Tibial nerve (tissue), 4 donors: ENCODE measurements at regions not wholly inside any gene's neighbourhood (a gene's known extent, or its start where the extent isn't known, plus 50 kb on each side); places are given as distances from the start of the nearest gene placed in this dataset.

ENCODE experiments used
- DNase-seq, 2 donors: peaks; one replicate each; pipeline ENCODE4 v3.0.0-alpha.2; 2019; ENCODE audit warnings: low spot score in 2 of 2
- H3K27ac ChIP-seq, 4 donors: fragments of 200-600 bp; sonication (generic) in 3 of 4; one replicate each; pipeline ENCODE4 v1.5.1; 2017 to 2019; ENCODE audit warnings: mild to moderate bottlenecking in 1 of 4
- H3K27me3 ChIP-seq, 2 donors: fragments of 200-600 bp; sonication (generic) in 1 of 2; one replicate each; pipeline versions ENCODE4 v1.5.1 to v1.6.0; 2017 to 2019
- H3K36me3 ChIP-seq, 3 donors: fragments of 200-600 bp; sonication (generic); one replicate each; pipeline ENCODE4 v1.5.1; 2018 to 2019
- H3K4me1 ChIP-seq, 4 donors: fragments of 200-600 bp; sonication (generic) in 3 of 4; one replicate each; pipeline ENCODE4 v1.5.1; 2017 to 2019
- H3K4me3 ChIP-seq, 4 donors: fragments of 200-600 bp; sonication (generic) in 3 of 4; one replicate each; pipeline ENCODE4 v1.5.1; 2017 to 2019; ENCODE audit warnings: mild to moderate bottlenecking in 1 of 4, moderate library complexity in 1 of 4
- H3K9me3 ChIP-seq, 4 donors: fragments of 200-600 bp; sonication (generic) in 3 of 4; one replicate each; pipeline ENCODE4 v1.5.1; 2017 to 2019
- EP300 ChIP-seq, 2 donors: sonication (generic); formaldehyde crosslinking; IDR thresholded peaks; one replicate each; pipeline ENCODE4 v1.6.1; 2017; ENCODE audit warnings: antibody characterized with exemption in 2 of 2, mild to moderate bottlenecking in 1 of 2
- POLR2A ChIP-seq, 2 donors: fragments of 450-650 bp; IDR thresholded peaks; one replicate each; pipeline ENCODE4 v1.6.1; 2017; ENCODE audit warnings: antibody characterized with exemption in 2 of 2, mild to moderate bottlenecking in 2 of 2, moderate library complexity in 2 of 2
- WGBS, 2 donors: methylation state at CpG; one replicate each; pipeline ENCODE4 v1.1.5; 2018; 5-methylcytosine and 5-hydroxymethylcytosine counted together
- TF ChIP-seq, protein P1 (sequence below), 5 experiments: fragments of 200-600 bp in 3 of 5; fragments of 450-650 bp in 2 of 5; sonication (generic) in 3 of 5; IDR thresholded peaks; one replicate each; pipeline ENCODE4 v1.5.1; 2016 to 2019; ENCODE audit warnings: antibody characterized with exemption in 5 of 5, mild to moderate bottlenecking in 3 of 5, moderate library complexity in 2 of 5

DNA sequence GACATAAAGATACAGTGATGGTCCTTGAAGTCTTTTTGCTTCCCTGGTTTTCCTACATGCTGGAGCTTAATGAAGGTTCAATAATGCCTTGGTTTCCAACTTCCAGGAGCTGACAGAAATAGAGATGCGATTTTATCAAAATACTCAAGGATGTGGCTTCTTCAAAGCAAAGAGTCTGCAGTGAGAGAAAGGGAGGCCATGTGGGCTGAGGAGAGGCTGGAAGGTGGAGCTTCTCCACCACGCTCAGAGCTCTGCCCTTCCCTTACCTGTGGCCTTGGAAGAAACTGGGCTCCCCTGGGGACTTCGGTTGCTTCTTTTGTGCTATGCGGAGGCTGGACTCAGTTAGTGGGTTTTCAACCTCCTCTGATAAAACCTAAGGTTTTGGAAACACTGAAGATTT lies 175.0 kb upstream of the APCDD1 start:
- no peak for TF ChIP-seq EP300 (IDR thresholded peaks at IDR 0.05)
- TF ChIP-seq, protein P1, sequence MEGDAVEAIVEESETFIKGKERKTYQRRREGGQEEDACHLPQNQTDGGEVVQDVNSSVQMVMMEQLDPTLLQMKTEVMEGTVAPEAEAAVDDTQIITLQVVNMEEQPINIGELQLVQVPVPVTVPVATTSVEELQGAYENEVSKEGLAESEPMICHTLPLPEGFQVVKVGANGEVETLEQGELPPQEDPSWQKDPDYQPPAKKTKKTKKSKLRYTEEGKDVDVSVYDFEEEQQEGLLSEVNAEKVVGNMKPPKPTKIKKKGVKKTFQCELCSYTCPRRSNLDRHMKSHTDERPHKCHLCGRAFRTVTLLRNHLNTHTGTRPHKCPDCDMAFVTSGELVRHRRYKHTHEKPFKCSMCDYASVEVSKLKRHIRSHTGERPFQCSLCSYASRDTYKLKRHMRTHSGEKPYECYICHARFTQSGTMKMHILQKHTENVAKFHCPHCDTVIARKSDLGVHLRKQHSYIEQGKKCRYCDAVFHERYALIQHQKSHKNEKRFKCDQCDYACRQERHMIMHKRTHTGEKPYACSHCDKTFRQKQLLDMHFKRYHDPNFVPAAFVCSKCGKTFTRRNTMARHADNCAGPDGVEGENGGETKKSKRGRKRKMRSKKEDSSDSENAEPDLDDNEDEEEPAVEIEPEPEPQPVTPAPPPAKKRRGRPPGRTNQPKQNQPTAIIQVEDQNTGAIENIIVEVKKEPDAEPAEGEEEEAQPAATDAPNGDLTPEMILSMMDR (IDR thresholded peaks at IDR 0.05): no peak
- TF ChIP-seq POLR2A (IDR thresholded peaks at IDR 0.05): no peak
- Histone ChIP-seq H3K4me1 (peaks cover 0 to 4% (median under 1%) of the 10 kb centered on the region in 4 donors), H3K27me3 (no peaks in the 10 kb centered on the region), H3K4me3 (no peak overlapping the region), H3K9me3 (no peaks in the 10 kb centered on the region), H3K36me3 (no peaks in the 10 kb centered on the region), H3K27ac (no peak overlapping the region)
- WGBS, 2 donors: 92 to 98% methylated on average over 4 of the region's 4 CpGs
- no peak for DNase-seq

DNA sequence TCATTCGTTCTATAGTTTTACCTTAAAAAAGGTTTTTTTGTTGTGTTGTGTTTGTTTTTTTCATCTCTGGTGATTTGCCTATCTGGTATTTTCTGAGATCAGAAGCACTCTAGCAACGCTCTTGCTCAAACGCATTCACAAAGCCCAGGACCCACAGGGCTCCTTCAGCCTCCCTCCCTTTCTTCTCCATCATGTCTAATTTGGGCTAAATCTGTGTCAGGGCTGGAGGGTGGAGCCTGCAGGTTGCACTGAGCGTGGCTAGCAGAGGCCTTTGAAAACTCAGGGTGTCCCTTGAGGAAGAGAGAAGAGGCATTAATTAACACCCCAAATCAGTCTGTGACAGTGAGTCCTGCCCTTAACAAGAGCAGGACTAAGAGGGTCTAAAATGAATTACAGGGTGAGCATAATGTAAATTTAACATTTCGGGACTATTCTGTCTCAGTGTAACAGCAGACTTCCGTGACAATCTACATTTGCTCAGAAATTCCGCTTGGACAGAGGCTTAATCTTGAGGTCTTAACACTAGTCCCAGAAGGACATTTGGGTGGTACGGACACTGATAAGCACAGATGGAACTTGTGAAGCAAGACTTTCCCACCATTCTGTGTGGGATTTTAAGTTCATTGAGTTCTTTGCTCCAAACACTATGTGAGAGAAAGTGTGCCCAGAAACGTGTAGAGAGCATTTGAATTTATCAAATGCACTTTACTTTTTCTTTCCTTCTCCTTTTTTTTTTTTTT lies 174.4 kb upstream of the APCDD1 start:
- no peaks in the 10 kb centered on the region for H3K9me3 ChIP-seq
- TF ChIP-seq POLR2A (IDR thresholded peaks at IDR 0.05): no peak
- no peak for TF ChIP-seq EP300 (IDR thresholded peaks at IDR 0.05)
- TF ChIP-seq, protein P1 (IDR thresholded peaks at IDR 0.05): no peak
- H3K36me3 ChIP-seq: no peaks in the 10 kb centered on the region
- H3K4me3 ChIP-seq: no peak overlapping the region
- H3K4me1 ChIP-seq: peaks cover 0 to 8% (median 6%) of the 10 kb centered on the region in 4 donors
- DNase-seq: no peak
- no peaks in the 10 kb centered on the region for H3K27me3 ChIP-seq
- no peak overlapping the region for H3K27ac ChIP-seq
- WGBS, 2 donors: 84 to 90% methylated on average over 9 of the region's 9 CpGs

DNA sequence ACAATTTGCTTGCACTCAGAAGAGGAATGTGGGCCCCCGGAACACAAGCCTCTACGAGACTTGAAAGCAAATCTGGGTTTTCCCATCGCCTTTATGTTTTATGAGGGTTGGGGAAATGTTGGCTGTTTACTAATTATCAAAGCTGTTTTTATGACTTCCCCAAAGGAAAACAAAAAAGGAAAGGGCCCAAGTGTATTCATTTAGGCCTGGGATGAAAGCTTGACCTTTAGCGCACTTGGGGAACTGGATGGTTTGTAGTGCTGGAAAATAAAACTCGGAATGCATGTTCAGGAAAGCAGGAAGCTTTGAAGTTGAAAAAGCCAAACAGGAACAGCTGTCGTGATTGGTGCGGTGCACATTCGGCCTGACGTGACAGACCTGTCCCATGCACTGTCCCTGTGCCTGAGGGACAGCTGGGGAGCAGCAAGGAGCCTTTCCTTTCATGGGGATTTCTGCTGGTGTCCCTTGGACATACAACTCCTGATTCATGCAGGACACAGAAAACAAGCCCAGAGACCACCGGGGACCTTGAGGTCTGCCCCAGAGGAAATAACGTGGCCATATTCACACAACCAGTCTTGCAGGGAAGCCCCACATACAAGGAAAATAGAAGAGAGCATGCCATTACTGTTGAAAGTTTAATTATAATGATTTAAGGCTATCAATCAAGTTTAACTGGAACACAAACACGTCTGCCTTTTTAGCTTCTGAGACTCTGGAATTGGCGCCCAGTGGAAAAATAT lies 169.7 kb upstream of the APCDD1 start:
- H3K4me1 ChIP-seq: peaks cover 0 to 8% (median 6%) of the 10 kb centered on the region in 4 donors
- TF ChIP-seq POLR2A (IDR thresholded peaks at IDR 0.05) (no peak), EP300 (IDR thresholded peaks at IDR 0.05) (no peak)
- TF ChIP-seq, protein P1 (IDR thresholded peaks at IDR 0.05): no peak
- H3K36me3 ChIP-seq: no peaks in the 10 kb centered on the region
- no peak for DNase-seq
- no peak overlapping the region for H3K27ac ChIP-seq
- peaks cover 0 to 6% (median 0%) of the 10 kb centered on the region in 4 donors for H3K9me3 ChIP-seq
- H3K4me3 ChIP-seq: no peak overlapping the region
- WGBS, 2 donors: 53 to 56% methylated on average over 13 of the region's 13 CpGs
- no peaks in the 10 kb centered on the region for H3K27me3 ChIP-seq

DNA sequence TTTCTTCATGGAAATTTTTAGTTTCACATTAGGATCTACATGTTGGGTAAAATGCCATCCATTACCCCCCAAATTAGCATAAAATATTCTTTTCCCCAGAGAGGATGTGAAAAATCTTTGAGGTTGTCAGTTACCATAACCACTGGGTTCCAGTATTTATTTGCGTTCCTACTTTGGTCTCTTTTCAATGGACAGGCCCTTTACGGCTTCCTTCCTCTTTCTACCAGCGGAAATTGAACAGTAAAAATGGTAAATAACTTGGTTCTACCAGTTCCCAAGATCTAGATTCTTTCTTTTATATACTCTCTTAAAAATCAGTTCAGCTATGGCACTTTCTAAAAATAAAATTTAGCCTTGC lies 169.2 kb upstream of the APCDD1 start:
- H3K9me3 ChIP-seq: peaks cover 0 to 6% (median 0%) of the 10 kb centered on the region in 4 donors
- H3K36me3 ChIP-seq: no peaks in the 10 kb centered on the region
- H3K27me3 ChIP-seq: no peaks in the 10 kb centered on the region
- no peak overlapping the region for H3K4me3 ChIP-seq
- 70 to 78% methylated on average over 3 of the region's 3 CpGs for WGBS, 2 donors
- TF ChIP-seq, protein P1 (IDR thresholded peaks at IDR 0.05): no peak
- TF ChIP-seq POLR2A (IDR thresholded peaks at IDR 0.05) (no peak), EP300 (IDR thresholded peaks at IDR 0.05) (no peak)
- H3K27ac ChIP-seq: no peak overlapping the region
- DNase-seq: no peak
- H3K4me1 ChIP-seq: peaks cover 0 to 8% (median 6%) of the 10 kb centered on the region in 4 donors

DNA sequence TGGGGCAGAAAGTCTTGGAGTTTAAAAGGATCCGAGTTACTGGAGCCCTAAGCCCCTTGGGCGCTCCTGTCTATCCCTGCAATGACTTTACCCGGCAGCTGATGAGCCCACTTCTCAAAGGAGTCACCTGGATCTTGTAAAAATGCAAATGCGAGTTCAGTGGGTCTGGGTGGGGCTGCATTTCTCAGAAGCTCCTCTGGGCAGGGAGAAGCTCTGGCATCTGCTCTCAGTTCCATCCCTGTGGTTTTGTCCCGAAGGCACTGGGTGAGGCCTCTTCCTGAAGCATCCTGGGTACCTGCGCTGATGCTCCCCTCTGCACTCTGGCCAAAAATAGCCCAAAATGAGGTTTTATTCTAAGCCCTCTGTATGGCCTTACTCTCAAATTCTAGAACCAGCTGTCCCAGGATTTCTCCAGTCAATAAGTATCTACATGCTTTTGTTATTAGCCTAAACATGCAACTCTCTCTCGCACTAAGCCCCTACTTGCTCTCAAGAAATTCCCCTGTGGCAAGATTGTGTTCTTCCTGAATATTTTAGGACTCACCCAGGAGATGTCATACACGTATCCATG lies 167.8 kb upstream of the APCDD1 start:
- H3K9me3 ChIP-seq: peaks cover 0 to 6% (median 0%) of the 10 kb centered on the region in 4 donors
- H3K27ac ChIP-seq: no peak overlapping the region
- H3K4me3 ChIP-seq: no peak overlapping the region
- no peaks in the 10 kb centered on the region for H3K36me3 ChIP-seq
- no peaks in the 10 kb centered on the region for H3K27me3 ChIP-seq
- peaks cover 0 to 10% (median 6%) of the 10 kb centered on the region in 4 donors for H3K4me1 ChIP-seq
- TF ChIP-seq EP300 (IDR thresholded peaks at IDR 0.05): no peak
- TF ChIP-seq, protein P1 (IDR thresholded peaks at IDR 0.05): no peak
- no peak for TF ChIP-seq POLR2A (IDR thresholded peaks at IDR 0.05)
- 83 to 89% methylated on average over 8 of the region's 8 CpGs for WGBS, 2 donors
- DNase-seq: no peak
